Sigmoid colon (tissue), 4 donors: ENCODE measurements at regions not wholly inside any gene's neighbourhood (a gene's known extent, or its start where the extent isn't known, plus 50 kb on each side); places are given as distances from the start of the nearest gene placed in this dataset.

ENCODE experiments used
- CTCF ChIP-seq, 4 experiments: fragments of 450-650 bp in 3 of 4; fragments of 200-600 bp in 1 of 4; IDR thresholded peaks; one replicate each; pipeline ENCODE4 v1.5.1; 2016 to 2019; ENCODE audit warnings: antibody characterized with exemption in 4 of 4, mild to moderate bottlenecking in 3 of 4, moderate library complexity in 2 of 4
- POLR2A ChIP-seq, 2 donors: fragments of 450-650 bp; IDR thresholded peaks; one replicate each; pipeline ENCODE4 v1.6.1; 2016; ENCODE audit warnings: antibody characterized with exemption in 2 of 2, mild to moderate bottlenecking in 2 of 2, moderate library complexity in 2 of 2
- POLR2AphosphoS5 ChIP-seq, 4 donors: sonication (generic); formaldehyde crosslinking; IDR thresholded peaks; one replicate each; pipeline ENCODE4 v1.6.1; 2017; ENCODE audit warnings: antibody characterized with exemption in 4 of 4

DNA sequence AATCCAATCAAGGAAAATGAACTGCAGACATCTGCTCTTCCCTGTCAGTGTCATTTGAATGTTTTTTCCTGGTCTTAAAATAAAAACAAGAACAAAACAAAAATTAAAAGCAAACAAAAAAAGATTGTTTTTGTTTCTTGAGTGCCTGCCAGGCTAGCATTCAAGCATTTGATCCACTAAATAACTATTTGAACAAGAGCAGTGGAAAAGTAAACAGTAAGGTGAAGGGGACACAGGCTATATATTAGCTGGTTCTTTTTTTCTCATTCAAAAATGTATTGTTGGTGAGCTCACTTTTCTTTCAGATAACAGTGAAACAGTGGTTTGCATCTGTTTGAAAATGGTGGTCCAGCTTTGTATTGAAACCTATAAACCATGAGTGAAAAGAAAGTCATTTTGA, 586.9 kb upstream of the SGO1 start:
- no peak for TF ChIP-seq CTCF (IDR thresholded peaks at IDR 0.05)
- no peak for TF ChIP-seq POLR2A (IDR thresholded peaks at IDR 0.05)
- TF ChIP-seq POLR2AphosphoS5 (IDR thresholded peaks at IDR 0.05), result no peak
